ENCODE measurements at regions not wholly inside any gene's neighbourhood (a gene's known extent, or its start where the extent isn't known, plus 50 kb on each side); places are given as distances from the start of the nearest gene placed in this dataset.
A peak's percentile ranks its signal among the peaks of the same experiment; 100 is the strongest.

GRCh38 chr20:63082308-63082938 is 75.7 kb upstream of the BHLHE23 start (continued):
- TF ChIP-seq ZNF281 (CRISPR knock-in tag; IDR thresholded peaks at IDR 0.05) = peak; percentile 85; the same call in 1 of the 2 replicates
- TF ChIP-seq, protein P1, sequence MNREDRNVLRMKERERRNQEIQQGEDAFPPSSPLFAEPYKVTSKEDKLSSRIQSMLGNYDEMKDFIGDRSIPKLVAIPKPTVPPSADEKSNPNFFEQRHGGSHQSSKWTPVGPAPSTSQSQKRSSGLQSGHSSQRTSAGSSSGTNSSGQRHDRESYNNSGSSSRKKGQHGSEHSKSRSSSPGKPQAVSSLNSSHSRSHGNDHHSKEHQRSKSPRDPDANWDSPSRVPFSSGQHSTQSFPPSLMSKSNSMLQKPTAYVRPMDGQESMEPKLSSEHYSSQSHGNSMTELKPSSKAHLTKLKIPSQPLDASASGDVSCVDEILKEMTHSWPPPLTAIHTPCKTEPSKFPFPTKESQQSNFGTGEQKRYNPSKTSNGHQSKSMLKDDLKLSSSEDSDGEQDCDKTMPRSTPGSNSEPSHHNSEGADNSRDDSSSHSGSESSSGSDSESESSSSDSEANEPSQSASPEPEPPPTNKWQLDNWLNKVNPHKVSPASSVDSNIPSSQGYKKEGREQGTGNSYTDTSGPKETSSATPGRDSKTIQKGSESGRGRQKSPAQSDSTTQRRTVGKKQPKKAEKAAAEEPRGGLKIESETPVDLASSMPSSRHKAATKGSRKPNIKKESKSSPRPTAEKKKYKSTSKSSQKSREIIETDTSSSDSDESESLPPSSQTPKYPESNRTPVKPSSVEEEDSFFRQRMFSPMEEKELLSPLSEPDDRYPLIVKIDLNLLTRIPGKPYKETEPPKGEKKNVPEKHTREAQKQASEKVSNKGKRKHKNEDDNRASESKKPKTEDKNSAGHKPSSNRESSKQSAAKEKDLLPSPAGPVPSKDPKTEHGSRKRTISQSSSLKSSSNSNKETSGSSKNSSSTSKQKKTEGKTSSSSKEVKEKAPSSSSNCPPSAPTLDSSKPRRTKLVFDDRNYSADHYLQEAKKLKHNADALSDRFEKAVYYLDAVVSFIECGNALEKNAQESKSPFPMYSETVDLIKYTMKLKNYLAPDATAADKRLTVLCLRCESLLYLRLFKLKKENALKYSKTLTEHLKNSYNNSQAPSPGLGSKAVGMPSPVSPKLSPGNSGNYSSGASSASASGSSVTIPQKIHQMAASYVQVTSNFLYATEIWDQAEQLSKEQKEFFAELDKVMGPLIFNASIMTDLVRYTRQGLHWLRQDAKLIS (CRISPR knock-in tag; IDR thresholded peaks at IDR 0.05; ENCODE audit: borderline replicate concordance) = no peak
- TF ChIP-seq, protein P2, sequence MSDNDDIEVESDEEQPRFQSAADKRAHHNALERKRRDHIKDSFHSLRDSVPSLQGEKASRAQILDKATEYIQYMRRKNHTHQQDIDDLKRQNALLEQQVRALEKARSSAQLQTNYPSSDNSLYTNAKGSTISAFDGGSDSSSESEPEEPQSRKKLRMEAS (CRISPR knock-in tag; IDR thresholded peaks at IDR 0.05) = peak; percentile 40; the same call in 1 of the 2 replicates
- peak; percentile 77; the same call in 1 of the 2 replicates for TF ChIP-seq SMAD4 (CRISPR knock-in tag; IDR thresholded peaks at IDR 0.05)
- TF ChIP-seq PRDM15 (CRISPR knock-in tag; IDR thresholded peaks at IDR 0.05) = 0 out of 2 replicates have a peak, but pooled peaks have one; percentile 25
- TF ChIP-seq ZNF219 (CRISPR knock-in tag; IDR thresholded peaks at IDR 0.05; ENCODE audit: borderline replicate concordance) = 0 out of 2 replicates have a peak, but pooled peaks have one; percentile 70
- TF ChIP-seq NFE2L1 (CRISPR knock-in tag; IDR thresholded peaks at IDR 0.05) = peak; percentile 73; the same call in 1 of the 2 replicates
- TF ChIP-seq CREM (CRISPR knock-in tag; IDR thresholded peaks at IDR 0.05) = peak; percentile 67; the same call in 1 of the 2 replicates
- no peak for TF ChIP-seq ZNF263 (CRISPR knock-in tag; IDR thresholded peaks at IDR 0.05; ENCODE audit: low read depth)
- TF ChIP-seq RELA (CRISPR knock-in tag; IDR thresholded peaks at IDR 0.05; ENCODE audit: borderline replicate concordance) = peak; percentile 58; the same call in 1 of the 2 replicates
- TF ChIP-seq ARID4B (CRISPR knock-in tag; IDR thresholded peaks at IDR 0.05; ENCODE audit: borderline replicate concordance) = peak; percentile 91
- peak; percentile 89; the same call in 1 of the 2 replicates for TF ChIP-seq ESRRA (CRISPR knock-in tag; IDR thresholded peaks at IDR 0.05; ENCODE audit: borderline replicate concordance)
- TF ChIP-seq SP1 (CRISPR knock-in tag; conservative IDR thresholded peaks at IDR 0.05) = peak; percentile 52
- TF ChIP-seq ZNF532 (CRISPR knock-in tag; IDR thresholded peaks at IDR 0.05; ENCODE audit: borderline replicate concordance) = no peak
- no peak for TF ChIP-seq NR1H2 (CRISPR knock-in tag; IDR thresholded peaks at IDR 0.05)
- no peak for TF ChIP-seq ATF1 (CRISPR knock-in tag; IDR thresholded peaks at IDR 0.05)
- TF ChIP-seq ZNF121 (CRISPR knock-in tag; IDR thresholded peaks at IDR 0.05) = peak; percentile 23; the same call in 1 of the 2 replicates
- TF ChIP-seq ZMAT4 (CRISPR knock-in tag; IDR thresholded peaks at IDR 0.05) = no peak

Measured in WTC11 (cell line).